WTC11 (cell line): ENCODE measurements at regions not wholly inside any gene's neighbourhood (a gene's known extent, or its start where the extent isn't known, plus 50 kb on each side); places are given as distances from the start of the nearest gene placed in this dataset.

Experiments
- CTCF ChIP-seq: fragments of 200-600 bp; IDR thresholded peaks from 2 replicates; pipeline ENCODE4 v1.8.0; 2022; ENCODE audit warnings: antibody characterized with exemption
- E2F1 ChIP-seq: sonication (generic); formaldehyde crosslinking; IDR thresholded peaks from 2 replicates; pipeline ENCODE4 v1.8.0; 2022; ENCODE audit warnings: mild to moderate bottlenecking, missing genetic modification reagents
- SP1 ChIP-seq: sonication (generic); formaldehyde crosslinking; conservative IDR thresholded peaks from 2 replicates; pipeline ENCODE4 v1.8.1; 2022; ENCODE audit warnings: missing genetic modification reagents
- ZNF121 ChIP-seq: sonication (generic); formaldehyde crosslinking; IDR thresholded peaks from 2 replicates; pipeline ENCODE4 v1.8.0; 2023; ENCODE audit warnings: missing genetic modification reagents

- no peak for TF ChIP-seq CTCF
- TF ChIP-seq SP1 (CRISPR knock-in tag), result no peak
- TF ChIP-seq E2F1, result no peak
- TF ChIP-seq ZNF121 (CRISPR knock-in tag), result no peak
Observed at GRCh38 chr14:65346474-65346873, 66.1 kb upstream of the FUT8 start.
